ENCODE measurements at regions not wholly inside any gene's neighbourhood (a gene's known extent, or its start where the extent isn't known, plus 50 kb on each side); places are given as distances from the start of the nearest gene placed in this dataset.

GRCh38 chr3:35523074-35523473 lies 116.3 kb upstream of the ARPP21 start:
- TF ChIP-seq CTCF (IDR thresholded peaks at IDR 0.05) (no peak), EZH2 (IDR thresholded peaks at IDR 0.05; ENCODE audit: borderline replicate concordance, insufficient read depth, low read depth, low read length, poor library complexity, severe bottlenecking) (no peak)
